8988T (cell line): ENCODE measurements at regions not wholly inside any gene's neighbourhood (a gene's known extent, or its start where the extent isn't known, plus 50 kb on each side); places are given as distances from the start of the nearest gene placed in this dataset.
"Not testable (repeated sequence)": the region's sequence is repeated elsewhere in the genome, so short reads cannot be mapped to it uniquely, and the experiment has no call there.

Source experiments
- DNase-seq: peaks from one replicate; pipeline ENCODE4 v3.0.0; 2011

- no peak for DNase-seq
Observed at GRCh38 chr16:51839727-51840462, 688.8 kb upstream of the SALL1 start.

- DNase-seq = no peak
Observed at GRCh38 chr16:51834794-51835193, 683.7 kb upstream of the SALL1 start.

- DNase-seq = no peak
Observed at GRCh38 chr16:51834133-51834532, 683.1 kb upstream of the SALL1 start.

- no peak for DNase-seq
Observed at GRCh38 chr16:51831595-51832367, 680.7 kb upstream of the SALL1 start.

- not testable (repeated sequence) for DNase-seq
Observed at GRCh38 chr16:51831034-51831433, 680.0 kb upstream of the SALL1 start.

GRCh38 chr16:51825779-51826178 is 674.7 kb upstream of the SALL1 start:
- no peak for DNase-seq

GRCh38 chr16:51822471-51822870 is 671.4 kb upstream of the SALL1 start:
- no peak for DNase-seq

- DNase-seq = no peak
Observed at GRCh38 chr16:51821527-51821926, 670.5 kb upstream of the SALL1 start.

GRCh38 chr16:51820176-51820575 is 669.1 kb upstream of the SALL1 start:
- no peak for DNase-seq

GRCh38 chr16:51818342-51818944 is 667.4 kb upstream of the SALL1 start:
- no peak for DNase-seq

- no peak for DNase-seq
Observed at GRCh38 chr16:51816929-51817328, 665.9 kb upstream of the SALL1 start.

- no peak for DNase-seq
Observed at GRCh38 chr16:51815523-51815922, 664.5 kb upstream of the SALL1 start.

- DNase-seq = no peak
Observed at GRCh38 chr16:51814617-51815016, 663.5 kb upstream of the SALL1 start.

- no peak for DNase-seq
Observed at GRCh38 chr16:51813609-51814008, 662.5 kb upstream of the SALL1 start.

- DNase-seq = no peak
Observed at GRCh38 chr16:51812945-51813344, 661.9 kb upstream of the SALL1 start.

GRCh38 chr16:51807551-51807950 is 656.5 kb upstream of the SALL1 start:
- no peak for DNase-seq

GRCh38 chr16:51801635-51802034 is 650.6 kb upstream of the SALL1 start:
- no peak for DNase-seq

GRCh38 chr16:51797669-51798259 is 646.7 kb upstream of the SALL1 start:
- no peak for DNase-seq

GRCh38 chr16:51779240-51779639 is 628.2 kb upstream of the SALL1 start:
- DNase-seq = no peak

- DNase-seq = no peak
Observed at GRCh38 chr16:51773071-51773890, 622.2 kb upstream of the SALL1 start.

GRCh38 chr16:51766739-51767138 is 615.7 kb upstream of the SALL1 start:
- no peak for DNase-seq

- no peak for DNase-seq
Observed at GRCh38 chr16:51763072-51763661, 612.1 kb upstream of the SALL1 start.
